ENCODE measurements at regions not wholly inside any gene's neighbourhood (a gene's known extent, or its start where the extent isn't known, plus 50 kb on each side); places are given as distances from the start of the nearest gene placed in this dataset.

- TF ChIP-seq POLR2A (IDR thresholded peaks at IDR 0.05; ENCODE audit: borderline replicate concordance, extremely low read depth, insufficient read depth, insufficient read length) (no peak), CEBPB (IDR thresholded peaks at IDR 0.05; ENCODE audit: low read depth) (no peak)
- TF ChIP-seq, protein P1, sequence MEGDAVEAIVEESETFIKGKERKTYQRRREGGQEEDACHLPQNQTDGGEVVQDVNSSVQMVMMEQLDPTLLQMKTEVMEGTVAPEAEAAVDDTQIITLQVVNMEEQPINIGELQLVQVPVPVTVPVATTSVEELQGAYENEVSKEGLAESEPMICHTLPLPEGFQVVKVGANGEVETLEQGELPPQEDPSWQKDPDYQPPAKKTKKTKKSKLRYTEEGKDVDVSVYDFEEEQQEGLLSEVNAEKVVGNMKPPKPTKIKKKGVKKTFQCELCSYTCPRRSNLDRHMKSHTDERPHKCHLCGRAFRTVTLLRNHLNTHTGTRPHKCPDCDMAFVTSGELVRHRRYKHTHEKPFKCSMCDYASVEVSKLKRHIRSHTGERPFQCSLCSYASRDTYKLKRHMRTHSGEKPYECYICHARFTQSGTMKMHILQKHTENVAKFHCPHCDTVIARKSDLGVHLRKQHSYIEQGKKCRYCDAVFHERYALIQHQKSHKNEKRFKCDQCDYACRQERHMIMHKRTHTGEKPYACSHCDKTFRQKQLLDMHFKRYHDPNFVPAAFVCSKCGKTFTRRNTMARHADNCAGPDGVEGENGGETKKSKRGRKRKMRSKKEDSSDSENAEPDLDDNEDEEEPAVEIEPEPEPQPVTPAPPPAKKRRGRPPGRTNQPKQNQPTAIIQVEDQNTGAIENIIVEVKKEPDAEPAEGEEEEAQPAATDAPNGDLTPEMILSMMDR (IDR thresholded peaks at IDR 0.05 in 2 of 3, conservative IDR thresholded peaks at IDR 0.05 in 1 of 3; ENCODE audit: borderline replicate concordance in 1 of 3, insufficient read depth in 1 of 3, low read depth in 2 of 3, low read length in 2 of 3): no peak
Measured at GRCh38 chr9:129440435-129441186, 180.3 kb downstream of the C9orf50 start.
